Middle frontal gyrus (tissue), 1 donor: ENCODE measurements at regions not wholly inside any gene's neighbourhood (a gene's known extent, or its start where the extent isn't known, plus 50 kb on each side); places are given as distances from the start of the nearest gene placed in this dataset.

ENCODE experiments used
- DNase-seq: peaks from one replicate; pipeline ENCODE4 v3.0.0-alpha.2; 2015; ENCODE audit warnings: low spot score; ENCODE audit errors: extremely low spot score

- peak; percentile 18 for DNase-seq
Measured at GRCh38 chr7:13279854-13280435, 592.5 kb downstream of the ARL4A start.

GRCh38 chr7:13282377-13282980 lies 595.0 kb downstream of the ARL4A start:
- DNase-seq, result no peak

DNA sequence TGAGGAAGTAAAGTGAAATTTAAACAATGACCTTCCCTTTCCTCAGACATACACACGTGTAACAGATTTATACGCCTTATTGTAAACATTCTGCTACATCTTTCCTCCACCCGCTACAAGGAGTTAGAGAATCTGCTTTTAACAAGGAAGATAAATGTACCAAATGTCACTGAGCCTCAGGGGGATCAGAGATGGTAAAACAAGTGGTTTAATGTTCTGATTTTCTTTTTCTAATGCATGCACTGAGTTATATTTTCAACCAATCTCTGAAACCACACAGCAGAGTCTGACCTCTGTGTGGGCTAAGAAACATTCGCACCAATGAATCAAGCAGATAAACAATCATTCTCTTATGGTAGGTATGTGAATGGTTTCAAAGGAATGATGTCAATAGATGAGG lies 599.5 kb downstream of the ARL4A start:
- DNase-seq, result no peak

DNA sequence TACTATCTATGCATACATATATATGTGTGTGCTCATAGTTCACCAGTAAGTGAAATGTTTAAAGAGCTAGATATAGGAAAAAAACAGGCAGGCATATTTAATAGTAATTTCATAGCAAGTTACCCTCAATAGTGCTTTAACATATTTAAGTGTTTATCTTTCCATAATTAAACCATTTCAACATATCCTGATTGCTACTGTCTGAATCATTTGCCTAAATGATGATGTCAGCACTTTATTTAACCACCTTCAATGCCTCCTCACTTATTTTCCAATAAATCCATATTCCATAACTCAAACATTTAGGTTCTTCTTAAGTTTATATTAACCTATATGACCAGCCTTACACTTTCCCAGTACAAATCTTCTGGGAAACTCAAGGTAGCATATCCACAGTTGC lies 601.1 kb downstream of the ARL4A start:
- no peak for DNase-seq

DNA sequence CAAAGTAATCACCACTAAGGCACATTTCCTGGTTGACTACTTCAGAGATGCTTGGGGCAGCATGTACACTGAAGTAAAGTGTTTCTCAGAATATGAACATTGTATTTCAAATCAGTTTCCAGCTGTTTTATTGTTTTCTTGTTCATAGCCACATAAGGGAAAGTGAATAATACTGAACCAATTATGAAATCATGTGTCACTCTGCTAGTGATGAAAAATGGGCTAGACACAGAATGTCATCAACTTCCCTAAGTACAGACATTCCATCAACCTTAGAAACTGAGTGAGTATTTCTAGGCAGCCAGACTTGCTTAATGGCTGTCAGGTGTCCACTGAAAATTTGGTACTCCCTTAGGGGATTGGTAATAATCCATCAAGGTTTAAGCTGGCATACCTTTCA lies 603.5 kb downstream of the ARL4A start:
- no peak for DNase-seq

DNA sequence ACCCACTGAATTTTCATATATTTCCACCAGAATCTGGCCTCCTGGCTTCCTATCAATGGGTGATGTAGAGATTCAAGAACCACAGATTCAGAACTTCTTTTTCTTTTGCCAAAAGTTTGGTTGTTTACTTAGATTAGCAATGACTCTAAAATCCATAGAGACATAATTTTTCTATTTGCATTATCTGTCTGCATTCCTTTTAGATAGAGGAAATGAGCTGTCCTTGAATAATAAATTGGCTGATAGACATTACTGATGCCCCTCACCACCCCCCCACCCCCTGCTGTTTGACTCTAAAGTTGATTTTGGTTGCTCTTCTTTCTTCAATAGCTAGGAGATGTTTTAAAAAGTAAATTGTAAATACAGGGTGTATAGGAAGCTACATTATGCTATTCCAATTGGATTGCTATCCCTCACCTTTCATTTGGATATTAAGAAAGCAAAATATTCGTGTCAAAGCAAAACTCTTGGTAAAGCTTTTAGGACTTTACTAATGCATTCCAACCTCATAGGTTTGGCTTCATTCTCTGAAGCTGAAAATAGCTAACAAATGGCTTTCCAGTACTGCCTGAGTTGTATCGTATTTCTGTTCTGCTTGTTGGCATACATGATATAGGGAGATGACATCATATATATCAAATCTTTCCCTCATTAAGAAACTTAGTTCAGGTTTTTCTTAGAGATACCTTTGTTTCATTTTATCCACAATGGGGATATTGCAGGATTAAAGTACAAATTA lies 606.0 kb downstream of the ARL4A start:
- no peak for DNase-seq

DNA sequence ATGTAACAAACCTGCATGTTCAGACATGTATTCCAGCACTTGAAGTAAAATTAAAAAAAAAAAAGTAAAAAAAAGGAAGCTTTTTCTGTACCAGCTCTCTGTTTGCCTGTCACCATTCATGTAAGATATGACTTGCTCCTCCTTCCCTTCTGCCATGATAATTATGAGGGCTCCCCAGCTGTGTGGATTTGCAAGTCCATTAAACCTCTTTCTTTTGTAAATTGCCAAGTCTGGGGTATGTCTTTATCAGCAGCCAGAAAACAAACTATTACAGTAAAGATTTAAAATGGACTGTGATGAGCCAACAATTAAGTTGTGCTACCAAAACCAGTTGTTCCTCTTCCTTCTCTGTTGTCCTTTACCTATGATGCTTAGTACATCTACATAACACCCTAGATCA lies 619.6 kb downstream of the ARL4A start:
- DNase-seq, result no peak

GRCh38 chr7:13308423-13308822 lies 621.0 kb downstream of the ARL4A start:
- DNase-seq, result no peak

DNA sequence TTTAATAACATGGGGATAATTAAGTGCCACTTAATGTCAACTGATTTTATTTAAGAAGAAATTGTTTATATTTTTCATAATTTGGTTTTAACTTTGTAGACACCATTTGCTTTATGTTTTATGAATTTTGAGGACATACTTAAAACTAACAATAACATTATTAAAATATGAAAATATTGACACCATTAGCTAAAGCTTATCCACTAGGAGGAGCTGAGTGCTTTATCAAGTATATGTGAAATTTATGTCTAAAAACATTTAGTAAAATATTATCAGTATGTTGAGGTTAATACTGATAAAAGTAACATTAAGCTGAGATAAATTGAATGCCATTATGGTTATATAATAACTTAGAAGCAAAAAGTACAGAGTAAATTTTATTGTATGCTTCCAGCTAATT lies 622.1 kb downstream of the ARL4A start:
- DNase-seq, result no peak

DNA sequence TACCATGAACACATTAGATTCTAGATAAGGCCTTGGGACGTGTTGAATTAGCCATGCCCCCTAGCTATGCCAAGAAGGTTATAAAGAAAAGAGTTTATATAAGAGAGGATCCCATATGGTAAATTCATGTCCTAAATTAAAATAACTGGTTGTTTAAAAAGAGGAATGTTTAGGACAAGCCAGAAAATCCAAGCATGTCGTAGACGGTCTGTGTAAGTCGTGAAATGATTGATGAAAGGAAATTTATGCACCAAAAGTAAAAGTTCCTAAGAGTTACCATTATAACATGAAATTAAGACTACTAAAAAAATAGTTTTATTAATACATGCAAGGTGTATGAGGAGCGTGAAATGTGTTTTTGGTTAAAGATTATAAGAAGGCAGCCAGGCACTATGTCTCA lies 624.9 kb downstream of the ARL4A start:
- no peak for DNase-seq

DNA sequence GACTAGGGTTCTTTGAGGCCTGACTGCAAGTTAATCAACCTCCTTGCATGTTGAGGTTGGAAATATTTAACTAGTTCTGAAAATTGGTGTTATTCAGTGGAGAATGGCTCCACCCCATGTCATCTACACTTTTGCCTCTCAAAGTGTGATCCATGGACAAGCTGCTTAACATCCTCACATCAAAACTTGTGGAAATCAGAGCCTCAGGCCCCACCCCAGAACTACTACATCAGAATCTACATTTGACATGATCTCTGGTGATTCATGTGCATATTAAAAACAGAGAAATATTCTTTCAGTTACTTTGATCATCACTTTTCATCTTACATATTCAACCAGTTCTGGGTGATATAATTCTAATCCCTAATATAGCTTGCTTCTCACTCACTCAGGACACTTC lies 632.9 kb downstream of the ARL4A start:
- DNase-seq, result no peak

DNA sequence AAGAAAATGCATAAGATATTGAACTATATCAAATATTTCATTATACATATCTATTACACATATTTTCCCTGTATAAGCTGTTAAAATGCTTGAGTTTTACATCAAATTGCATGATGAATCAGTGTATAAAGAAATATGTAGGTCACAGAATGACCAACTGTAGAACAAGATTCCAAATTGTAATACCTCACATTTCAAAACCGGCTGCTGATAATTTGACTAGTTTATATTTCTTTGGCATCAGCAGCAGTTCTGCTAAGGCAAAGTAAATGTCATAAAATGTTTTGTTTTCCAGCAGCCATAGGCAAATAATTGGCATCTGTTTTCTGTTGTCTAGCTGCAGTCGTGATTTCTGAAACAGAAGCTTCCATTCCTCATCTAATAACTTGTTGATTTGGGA lies 633.9 kb downstream of the ARL4A start:
- no peak for DNase-seq

- DNase-seq, result no peak
Measured at GRCh38 chr7:13322126-13322525, 634.7 kb downstream of the ARL4A start.

- no peak for DNase-seq
Measured at GRCh38 chr7:13327669-13328068, 640.2 kb downstream of the ARL4A start.

- DNase-seq, result no peak
Measured at GRCh38 chr7:13333371-13333770, 645.9 kb downstream of the ARL4A start.

- no peak for DNase-seq
Measured at GRCh38 chr7:13336227-13336626, 648.8 kb downstream of the ARL4A start.

DNA sequence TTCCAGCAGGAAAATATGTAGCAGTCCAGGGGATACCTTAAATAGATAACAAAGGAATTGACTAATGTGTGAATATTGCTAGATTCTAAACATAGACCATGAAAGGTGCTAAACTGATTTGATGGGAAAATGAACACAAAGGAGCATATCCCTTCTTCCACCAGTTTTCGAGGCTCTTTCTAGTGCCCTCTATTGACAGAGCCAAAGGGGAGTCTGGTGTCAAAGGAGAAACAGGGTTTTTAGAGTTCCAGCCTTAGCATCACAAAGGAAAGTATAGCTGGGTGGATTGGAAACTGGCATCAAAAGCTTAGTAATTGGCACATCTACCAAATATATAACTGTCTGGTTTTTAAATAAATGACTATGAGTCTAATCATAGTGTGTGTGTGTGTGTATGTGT lies 636.8 kb downstream of the ETV1 start:
- no peak for DNase-seq

GRCh38 chr7:13359656-13360055 lies 629.8 kb downstream of the ETV1 start:
- no peak for DNase-seq

GRCh38 chr7:13386741-13387140 lies 602.7 kb downstream of the ETV1 start:
- DNase-seq, result no peak

DNA sequence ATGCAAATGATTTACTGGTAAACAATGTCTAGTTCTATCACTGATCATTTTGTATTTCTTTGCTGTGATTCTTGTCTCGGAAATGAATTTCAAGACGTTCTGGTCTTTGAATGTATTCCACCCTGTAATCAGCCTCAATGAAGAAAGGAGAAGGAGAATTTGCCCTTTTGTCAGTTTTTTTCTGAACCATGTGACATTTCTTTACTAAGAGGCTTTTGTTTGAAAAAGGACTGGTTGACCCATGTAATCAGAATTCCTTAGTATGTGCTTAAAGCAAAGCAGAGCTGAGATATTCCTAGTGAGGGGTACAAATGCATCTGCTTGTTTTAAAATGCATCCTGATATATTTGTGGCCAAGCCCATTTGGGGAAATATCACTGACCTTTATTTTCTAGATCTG lies 581.6 kb downstream of the ETV1 start:
- no peak for DNase-seq

GRCh38 chr7:13411151-13411550 lies 578.3 kb downstream of the ETV1 start:
- DNase-seq, result no peak

DNA sequence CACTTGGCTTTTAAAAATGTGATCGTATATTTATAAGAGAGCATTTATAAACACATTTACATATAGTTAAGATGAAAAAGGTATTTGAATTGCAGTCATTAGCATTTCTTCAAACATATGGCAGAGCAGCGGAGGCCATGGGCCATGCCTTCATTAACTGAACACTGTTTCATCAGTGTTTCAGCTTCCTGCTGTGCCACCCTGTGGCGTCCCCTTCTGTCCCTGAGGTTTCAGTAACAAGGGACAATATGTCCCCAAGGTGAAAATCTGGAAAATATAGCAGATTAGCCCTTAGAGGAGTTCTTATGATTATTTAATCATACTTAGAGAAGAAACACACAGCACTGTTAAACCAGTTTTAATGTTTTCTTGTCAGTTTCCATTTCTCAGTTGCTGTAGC lies 577.8 kb downstream of the ETV1 start:
- DNase-seq, result no peak

- no peak for DNase-seq
Measured at GRCh38 chr7:13414181-13414580, 575.3 kb downstream of the ETV1 start.
